Panc1 (cell line): ENCODE measurements at regions not wholly inside any gene's neighbourhood (a gene's known extent, or its start where the extent isn't known, plus 50 kb on each side); places are given as distances from the start of the nearest gene placed in this dataset.

Experiments used
- ATAC-seq: fragments of 200-7000 bp; cut with Tn5 transposase; 2 replicates; pipeline ENCODE4 v1.9.1; 2020; ENCODE audit warnings: mild to moderate bottlenecking, moderate library complexity
- BruUV-seq: library from RNA; stranded (reverse); fragments of 400-500 nt; replicated peaks from 2 replicates; lab custom pipeline; 2021; lab: Mats Ljungman, UMichigan
- CTCF ChIA-PET: fragments of 300-600 bp; sonication (Branson Sonifier 250); formaldehyde crosslinking; loops from one replicate; lab custom pipeline; 2022; ENCODE audit warnings: antibody characterized with exemption; lab: Charles Lee
- POLR2A ChIA-PET: fragments of 300-600 bp; sonication (Branson Sonifier 250); formaldehyde crosslinking; loops from one replicate; lab custom pipeline; 2022; ENCODE audit warnings: antibody characterized with exemption; lab: Charles Lee
- DNase-seq: peaks from one replicate; pipeline ENCODE4 v3.0.0-alpha.2; 2010; ENCODE audit warnings: low read depth, low spot score
- H3K27ac ChIP-seq: 2 replicates; pipeline ENCODE4 v1.5.1; 2011; ENCODE audit warnings: mild to moderate bottlenecking, low read length, inconsistent platforms
- H3K27me3 ChIP-seq: fragments of 200-500 bp; sonication (Bioruptor generic); 2 replicates; pipeline ENCODE4 v1.6.0; 2014; ENCODE audit warnings: low read length, inconsistent platforms; ENCODE audit not compliant: control insufficient read depth, insufficient read depth
- H3K36me3 ChIP-seq: fragments of 200-500 bp; sonication (Bioruptor generic); 2 replicates; pipeline ENCODE4 v1.5.1; 2014; ENCODE audit warnings: inconsistent platforms, mild to moderate bottlenecking, low read length, moderate library complexity; ENCODE audit not compliant: control insufficient read depth, insufficient read depth
- H3K4me1 ChIP-seq: 2 replicates; pipeline ENCODE4 v1.5.1; 2011; ENCODE audit warnings: inconsistent platforms, mild to moderate bottlenecking, low read length, moderate library complexity; ENCODE audit not compliant: control insufficient read depth, insufficient read depth
- H3K4me3 ChIP-seq, 2 experiments: 2 replicates each; pipeline ENCODE4 v1.5.1; 2011 to 2012; ENCODE audit warnings: low read depth in 2 of 2, low read length in 2 of 2, mild to moderate bottlenecking in 2 of 2, inconsistent platforms in 1 of 2, moderate library complexity in 1 of 2
- H3K9me3 ChIP-seq: fragments of 200-500 bp; sonication (Bioruptor generic); 2 replicates; pipeline ENCODE4 v1.5.1; 2014; ENCODE audit warnings: low read depth, mild to moderate bottlenecking, inconsistent platforms, low read length, moderate library complexity; ENCODE audit not compliant: control insufficient read depth, insufficient read depth
- CTCF ChIP-seq: fragments of 450-650 bp; IDR thresholded peaks from 2 replicates; pipeline ENCODE4 v1.5.1; 2017; ENCODE audit warnings: mild to moderate bottlenecking
- POLR2AphosphoS5 ChIP-seq: IDR thresholded peaks from 2 replicates; pipeline ENCODE4 v1.6.1; 2012; ENCODE audit warnings: mild to moderate bottlenecking, low read depth, low read length, moderate library complexity
- REST ChIP-seq, 2 experiments: IDR thresholded peaks; 2 replicates each; pipeline ENCODE4 v1.6.1; 2011 to 2012; ENCODE audit warnings: low read depth in 2 of 2, control low read depth in 1 of 2, low read length in 1 of 2, mild to moderate bottlenecking in 1 of 2, moderate library complexity in 1 of 2; ENCODE audit not compliant: insufficient read depth in 1 of 2
- SIN3A ChIP-seq: IDR thresholded peaks from 2 replicates; pipeline ENCODE4 v1.6.1; 2012; ENCODE audit warnings: low read depth, mild to moderate bottlenecking, low read length, moderate library complexity, borderline replicate concordance; ENCODE audit not compliant: insufficient read depth
- TCF7L2 ChIP-seq: IDR thresholded peaks from 2 replicates; pipeline ENCODE4 v1.6.1; 2011; ENCODE audit warnings: mild to moderate bottlenecking, low read depth, low read length, inconsistent platforms
- in situ Hi-C: cut with HindIII; loops from 2 replicates; pipeline ENCODE4 v1.10.0; 2016; ENCODE audit warnings: low sequenced_read_pairs, low pct_unique_long_range_greater_than_20kb
- intact Hi-C: fragments of 100-400 bp; cut with micrococcal nuclease; formaldehyde crosslinking; loops from one replicate; pipeline ENCODE4 v1.10.0; 2022; ENCODE audit not compliant: unreplicated experiment

- no peaks in the 10 kb centered on the region for H3K36me3 ChIP-seq
- CTCF ChIA-PET = no interaction called here
- no peak overlapping the region for H3K27ac ChIP-seq
- in situ Hi-C loops = no loop called here
- no peaks in the 10 kb centered on the region for H3K27me3 ChIP-seq
- BruUV-seq = no TSS peak
- ATAC-seq (no peak), DNase-seq (no peak)
- intact Hi-C loops = no loop called here
- no peaks in the 10 kb centered on the region for H3K4me1 ChIP-seq
- TF ChIP-seq CTCF = no peak
- no peak for TF ChIP-seq SIN3A
- TF ChIP-seq REST (IDR thresholded peaks at IDR 0.05; ENCODE audit: insufficient read depth in 1 of 2, low read depth in 2 of 2, low read length in 1 of 2) = no peak
- no peak for TF ChIP-seq TCF7L2
- TF ChIP-seq POLR2AphosphoS5 = no peak
- POLR2A ChIA-PET = no interaction called here
- no peaks in the 10 kb centered on the region for H3K9me3 ChIP-seq
- H3K4me3 ChIP-seq = no peak overlapping the region
Measured at GRCh38 chr4:72857787-72858186, 211.7 kb downstream of the COX18 start.

GRCh38 chr4:72857216-72857615, 212.3 kb downstream of the COX18 start:
- ATAC-seq (no peak), DNase-seq (no peak)
- ChIA-PET POLR2A (no interaction called here), CTCF (no interaction called here)
- H3K4me3 ChIP-seq = no peak overlapping the region
- H3K9me3 ChIP-seq = no peaks in the 10 kb centered on the region
- H3K36me3 ChIP-seq = no peaks in the 10 kb centered on the region
- no peak overlapping the region for H3K27ac ChIP-seq
- intact Hi-C loops (no loop called here), in situ Hi-C loops (no loop called here)
- H3K27me3 ChIP-seq = no peaks in the 10 kb centered on the region
- BruUV-seq = no TSS peak
- no peak for TF ChIP-seq REST (IDR thresholded peaks at IDR 0.05; ENCODE audit: insufficient read depth in 1 of 2, low read depth in 2 of 2, low read length in 1 of 2)
- no peak for TF ChIP-seq SIN3A
- TF ChIP-seq POLR2AphosphoS5 = no peak
- no peak for TF ChIP-seq CTCF
- TF ChIP-seq TCF7L2 = no peak
- no peaks in the 10 kb centered on the region for H3K4me1 ChIP-seq
